IPS-11a (cell line): ENCODE measurements at regions not wholly inside any gene's neighbourhood (a gene's known extent, or its start where the extent isn't known, plus 50 kb on each side); places are given as distances from the start of the nearest gene placed in this dataset.
"Not testable (repeated sequence)": the region's sequence is repeated elsewhere in the genome, so short reads cannot be mapped to it uniquely, and the experiment has no call there.

ENCODE experiments used
- H3K4me3 ChIP-seq: one replicate; pipeline ENCODE4 v1.5.1; 2013; ENCODE audit warnings: low read depth, low read length, control low read depth

DNA sequence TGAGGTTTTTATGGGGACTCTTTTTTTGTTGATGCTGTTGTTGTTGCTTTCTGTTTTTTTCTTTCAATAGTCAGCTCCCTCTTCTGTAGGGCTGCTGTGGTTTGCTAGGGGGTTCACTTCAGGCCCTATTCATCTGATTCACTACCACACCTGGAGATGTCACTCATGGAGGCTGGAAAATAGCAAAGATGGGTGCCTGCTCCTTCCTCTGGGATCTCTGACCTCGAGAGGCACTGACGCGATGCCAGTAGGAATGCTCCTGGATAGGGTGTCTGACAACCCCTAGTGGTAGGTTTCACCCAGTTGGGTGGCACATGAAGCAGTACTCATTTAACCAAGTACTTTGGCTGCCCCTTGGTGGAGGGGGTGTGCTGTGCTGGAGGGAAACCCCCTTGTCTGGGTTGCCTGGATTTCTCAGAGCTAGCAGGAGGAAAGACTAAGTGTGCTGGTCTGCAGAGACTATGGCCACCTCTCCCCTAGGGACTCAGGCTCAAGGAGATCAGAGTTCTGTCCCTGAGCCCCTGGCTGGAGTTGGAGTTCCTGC is 745.5 kb downstream of the TMTC2 start:
- H3K4me3 ChIP-seq, result no peak overlapping the region

DNA sequence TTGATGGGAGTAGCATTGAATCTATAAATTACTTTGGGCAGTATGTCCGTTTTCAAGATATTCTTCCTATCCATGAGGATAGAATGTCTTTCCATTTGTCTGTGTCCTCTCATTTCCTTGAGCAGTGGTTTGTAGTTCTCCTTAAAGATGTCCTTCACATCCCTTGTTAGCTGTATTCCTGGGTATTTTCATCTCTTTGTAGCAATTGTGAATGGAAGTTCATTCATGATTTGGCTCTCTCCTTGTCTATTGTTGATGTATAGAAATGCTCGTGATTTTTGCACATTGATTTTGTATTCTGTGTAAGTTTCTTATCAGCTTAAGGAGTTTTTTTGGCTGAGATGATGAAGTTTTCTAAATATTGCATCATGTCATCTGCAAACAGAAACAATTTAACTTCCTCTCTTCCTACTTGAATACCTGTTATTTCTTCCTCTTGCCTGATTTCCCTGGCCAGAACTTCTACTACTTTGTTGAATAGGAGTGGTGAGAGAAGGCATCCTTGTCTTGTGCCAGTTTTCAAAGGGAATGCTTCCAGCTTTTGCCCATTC is 741.0 kb downstream of the TMTC2 start:
- H3K4me3 ChIP-seq, result not testable (repeated sequence)

DNA sequence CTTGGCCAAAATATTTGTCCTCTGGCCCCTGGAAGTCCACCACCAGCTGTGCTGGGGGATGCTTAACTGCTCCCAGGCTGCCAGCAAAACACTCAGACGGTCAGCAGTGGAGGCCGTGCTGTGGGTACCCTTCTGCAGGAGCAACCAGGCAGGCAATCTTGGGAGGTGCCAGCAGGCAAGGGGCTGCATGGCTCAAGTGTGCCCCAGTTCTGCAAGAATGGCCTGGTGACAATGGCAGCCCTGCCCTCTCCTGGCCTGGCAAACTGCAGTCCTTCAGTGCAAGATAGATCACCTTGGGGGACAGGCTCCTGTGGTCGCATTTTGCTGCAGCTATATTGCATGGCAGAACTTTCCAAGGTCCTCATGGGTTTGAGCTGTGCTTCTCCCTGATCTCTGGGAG is 728.3 kb downstream of the TMTC2 start:
- no peak overlapping the region for H3K4me3 ChIP-seq

DNA sequence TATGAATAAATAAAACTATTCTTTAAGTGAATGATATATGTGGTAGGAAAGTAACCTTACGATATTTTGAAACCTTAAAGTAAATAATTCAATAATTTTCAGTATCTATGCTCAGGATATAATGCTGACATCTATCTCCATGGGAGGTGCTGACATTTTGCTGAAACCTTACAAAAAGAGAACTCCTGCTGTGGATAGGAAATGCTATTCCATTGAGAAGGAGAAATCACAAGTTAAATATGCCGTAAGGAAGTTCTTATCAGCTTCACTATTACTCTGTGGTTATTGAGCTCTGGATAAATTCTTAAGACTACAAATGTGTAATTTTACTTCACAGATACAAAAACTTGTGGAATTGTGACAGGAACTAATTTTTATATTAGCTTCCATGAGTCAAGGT is 722.1 kb downstream of the TMTC2 start:
- no peak overlapping the region for H3K4me3 ChIP-seq

DNA sequence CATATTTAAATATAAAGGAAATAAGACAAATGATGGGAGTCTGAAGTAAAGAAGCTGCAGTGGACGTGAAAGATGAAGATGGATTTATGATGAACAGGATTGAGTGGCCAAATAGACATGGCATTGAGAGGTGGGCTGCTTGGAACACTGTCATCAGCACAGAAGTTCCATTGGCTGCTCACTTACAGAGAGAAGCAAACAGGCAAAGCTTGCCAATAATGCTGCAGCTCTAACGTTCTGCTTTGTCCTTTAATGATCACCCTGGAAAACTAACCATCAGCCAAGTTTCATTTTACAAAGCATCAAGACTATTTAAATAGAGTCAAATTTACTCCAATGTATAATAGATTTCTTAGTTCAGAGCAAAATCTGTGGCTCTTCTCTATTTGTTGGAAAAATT is 721.4 kb downstream of the TMTC2 start:
- no peak overlapping the region for H3K4me3 ChIP-seq

DNA sequence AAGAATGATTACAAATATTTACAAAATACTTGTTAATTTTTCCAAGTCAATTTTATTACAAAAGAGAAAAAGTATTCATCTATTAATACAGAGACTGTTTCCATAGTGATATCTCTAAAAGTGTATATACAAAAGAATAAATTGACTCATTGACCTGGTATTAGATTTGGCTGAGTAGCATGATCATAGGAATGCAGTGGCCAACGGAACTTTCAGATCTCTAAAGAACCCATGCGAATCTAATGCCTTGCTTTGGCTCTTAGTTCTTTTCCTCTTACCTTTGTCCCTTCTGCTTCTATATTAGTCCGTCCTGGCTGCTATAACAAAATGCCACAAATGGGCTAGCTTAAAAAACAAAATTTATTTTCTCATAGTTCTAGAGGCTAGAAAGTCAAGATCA is 717.8 kb downstream of the TMTC2 start:
- H3K4me3 ChIP-seq, result no peak overlapping the region

DNA sequence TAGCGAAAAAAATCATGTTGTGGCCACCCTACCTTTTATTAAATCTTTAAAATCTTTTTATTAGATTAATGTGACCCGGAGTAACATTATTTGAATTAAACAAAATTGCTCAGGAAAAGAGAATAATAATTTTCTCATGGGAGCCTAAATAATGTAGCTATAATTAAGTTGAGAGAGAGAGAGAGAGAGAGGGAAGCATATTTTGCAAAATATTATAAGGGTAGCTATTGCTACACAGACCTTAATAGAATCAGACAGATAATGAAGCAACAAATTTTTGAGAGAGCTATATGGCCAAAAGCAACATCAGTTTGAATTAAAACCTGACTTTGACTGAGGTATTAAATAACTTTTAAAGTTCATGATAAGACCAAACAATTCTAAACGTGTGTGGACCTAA is 703.5 kb downstream of the TMTC2 start:
- no peak overlapping the region for H3K4me3 ChIP-seq

DNA sequence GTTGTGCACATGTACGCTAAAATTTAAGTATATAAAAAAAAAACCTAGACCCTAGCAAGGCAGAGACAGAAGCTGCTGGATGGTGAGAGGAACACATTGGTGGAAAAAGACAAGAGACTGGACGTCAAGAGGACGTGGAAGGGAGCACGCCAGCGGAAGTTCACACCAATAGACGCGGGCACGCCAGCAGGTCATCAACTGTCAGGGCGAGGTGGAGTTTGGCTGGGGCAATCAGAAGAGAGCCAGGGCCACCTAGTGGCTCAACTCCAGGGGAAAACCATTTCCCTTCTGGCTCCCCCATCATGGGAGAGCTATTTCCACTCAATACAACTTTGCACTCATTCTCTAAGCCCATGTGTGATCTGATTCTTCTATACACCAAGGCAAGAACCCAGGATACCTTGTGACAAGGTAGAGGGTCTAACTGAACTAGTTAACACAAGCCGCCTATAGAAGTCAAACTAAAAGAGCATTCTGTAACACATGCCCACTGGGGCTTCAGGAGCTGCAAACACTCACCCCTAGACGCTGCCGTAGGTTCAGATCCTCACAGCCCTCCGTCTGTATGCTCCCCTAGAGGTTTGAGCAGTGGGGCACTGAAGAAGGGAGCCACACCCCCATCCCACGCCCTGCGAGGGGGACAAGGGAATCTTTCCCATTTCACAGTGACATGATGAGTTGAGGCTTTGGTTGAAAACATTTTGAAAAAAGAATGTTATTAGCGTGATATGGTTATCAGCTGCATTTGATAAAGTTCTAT is 702.7 kb downstream of the TMTC2 start:
- no peak overlapping the region for H3K4me3 ChIP-seq

DNA sequence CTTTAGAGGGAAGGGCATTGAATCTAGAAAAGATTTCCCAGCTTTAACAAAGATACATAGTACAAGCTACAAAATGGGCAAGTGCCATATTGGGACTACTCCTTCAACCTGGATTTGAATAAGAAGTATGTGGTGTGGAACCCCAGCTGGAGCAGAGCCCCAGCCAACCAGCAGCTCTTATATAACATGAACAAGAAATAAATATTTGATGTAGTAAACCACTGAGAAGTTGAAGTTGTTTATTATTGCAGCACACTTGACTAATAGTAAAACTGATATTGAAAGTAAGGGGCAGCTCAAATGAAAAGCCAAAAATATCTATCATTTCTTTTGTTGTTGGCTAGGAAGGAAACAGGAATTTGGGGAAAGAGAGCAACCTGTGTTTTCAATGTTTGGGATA is 701.8 kb downstream of the TMTC2 start:
- no peak overlapping the region for H3K4me3 ChIP-seq

DNA sequence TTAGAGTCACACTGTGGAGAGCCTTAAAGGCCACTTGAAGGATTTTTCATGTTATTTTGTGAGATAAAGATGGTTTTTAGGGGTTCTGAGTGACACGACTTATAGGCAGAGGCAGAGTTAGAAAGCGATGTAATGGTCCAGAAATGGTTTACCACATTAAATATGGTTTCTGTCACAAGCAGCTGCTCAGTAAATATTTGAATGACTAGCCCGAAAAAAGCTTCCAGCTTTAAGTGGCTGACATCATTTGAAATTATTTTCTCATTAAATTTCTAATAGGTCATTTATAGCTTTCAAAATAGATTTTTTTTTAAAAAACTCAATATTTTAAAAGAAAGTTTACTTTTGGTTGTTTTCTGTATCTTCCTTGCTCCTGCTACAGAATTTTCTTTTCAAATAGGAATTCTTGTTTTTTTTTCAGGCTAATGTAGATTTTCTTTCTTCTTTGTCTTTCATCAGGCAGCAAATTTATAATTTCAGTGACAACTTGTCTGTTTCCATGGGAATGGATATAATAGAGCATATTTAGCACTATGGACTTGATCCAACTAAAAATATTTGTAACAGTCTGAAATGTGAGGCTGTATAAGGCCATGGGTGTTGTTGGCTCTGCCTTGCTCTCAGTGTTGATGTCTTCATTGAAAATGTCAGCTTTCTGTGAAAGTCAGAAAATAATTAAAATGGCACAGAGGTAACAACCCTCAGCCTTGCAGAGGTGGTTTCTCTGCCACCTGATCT is 700.0 kb downstream of the TMTC2 start:
- H3K4me3 ChIP-seq, result no peak overlapping the region

DNA sequence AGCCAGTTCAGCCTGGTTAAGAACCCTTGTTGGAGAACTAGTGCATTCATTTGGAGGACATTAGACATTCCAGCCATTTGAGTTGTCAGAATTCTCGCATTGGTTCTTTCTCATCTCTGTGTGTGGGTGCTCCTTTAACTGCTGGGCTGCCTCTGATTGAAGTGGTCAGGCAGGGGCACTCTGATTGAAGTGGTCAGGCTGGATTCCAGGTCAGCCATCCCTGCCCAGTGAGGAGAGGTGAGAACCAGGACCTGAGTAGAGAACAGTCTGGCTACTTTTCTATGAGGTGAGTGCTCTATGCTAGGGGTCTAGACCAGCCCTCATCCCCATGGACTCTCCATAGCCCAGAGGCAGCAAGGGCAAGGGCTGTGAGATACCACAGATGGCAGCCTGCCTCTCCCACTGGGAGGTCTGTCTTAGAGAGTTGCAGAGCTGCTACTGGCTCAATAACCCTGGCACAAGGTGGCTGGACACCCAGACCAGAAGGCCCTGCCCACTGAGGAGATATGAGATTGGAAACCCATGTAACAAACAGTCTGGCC is 691.6 kb downstream of the TMTC2 start:
- no peak overlapping the region for H3K4me3 ChIP-seq

DNA sequence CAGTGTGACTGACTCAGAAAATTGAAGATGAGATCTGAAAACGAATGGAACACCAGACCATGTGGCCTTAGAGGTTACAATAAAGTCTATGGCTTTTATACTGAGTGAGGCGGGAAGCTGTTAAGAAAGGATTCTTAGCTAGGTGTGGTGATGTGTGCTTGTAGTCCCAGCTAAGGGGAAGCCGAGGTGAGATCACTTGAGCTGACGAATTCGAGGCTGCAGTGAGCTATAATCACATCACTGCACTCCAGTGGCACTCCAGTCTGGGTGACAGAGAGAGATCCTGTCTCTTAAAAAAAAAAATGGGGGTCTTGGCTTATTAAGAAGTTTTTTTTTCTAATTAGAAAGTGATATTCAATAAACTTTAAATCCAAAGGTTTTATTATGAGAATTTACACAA is 678.6 kb downstream of the TMTC2 start:
- no peak overlapping the region for H3K4me3 ChIP-seq

DNA sequence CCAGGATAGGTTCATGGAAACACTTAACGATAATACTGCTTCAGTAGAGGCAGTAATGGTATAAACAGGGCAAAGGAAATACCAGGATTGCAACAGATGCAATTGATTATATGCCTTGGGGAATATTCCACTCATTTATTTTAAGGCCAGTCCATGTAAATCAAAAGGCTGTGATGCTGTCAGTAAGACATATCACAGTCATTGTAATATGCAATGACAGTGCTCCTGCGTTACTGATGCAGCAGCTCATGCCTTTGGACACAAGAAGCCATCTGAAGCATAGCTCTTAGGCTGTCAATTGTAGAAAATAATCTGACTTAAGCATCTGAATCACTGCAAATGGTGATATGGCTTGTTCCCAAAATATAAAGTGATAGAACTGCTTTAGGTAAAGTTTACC is 674.8 kb downstream of the TMTC2 start:
- no peak overlapping the region for H3K4me3 ChIP-seq

DNA sequence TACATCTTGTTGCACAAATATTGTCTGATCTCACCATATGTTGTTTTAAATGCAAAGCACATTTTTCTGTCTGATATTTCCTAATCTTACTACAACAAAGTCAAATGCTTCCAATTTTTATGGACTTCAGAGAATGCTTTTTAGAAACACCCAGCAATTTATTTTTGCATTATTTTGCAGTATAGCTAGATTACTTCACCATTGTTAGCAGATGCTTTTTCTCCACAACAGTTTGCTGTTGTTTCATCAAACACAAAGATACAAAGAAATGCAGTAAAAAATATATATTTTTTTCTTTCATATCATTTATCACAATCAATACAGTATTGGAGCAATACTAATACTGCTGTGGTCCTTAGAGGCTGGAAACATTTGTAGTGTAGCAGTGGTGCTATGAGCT is 674.4 kb downstream of the TMTC2 start:
- H3K4me3 ChIP-seq, result no peak overlapping the region

DNA sequence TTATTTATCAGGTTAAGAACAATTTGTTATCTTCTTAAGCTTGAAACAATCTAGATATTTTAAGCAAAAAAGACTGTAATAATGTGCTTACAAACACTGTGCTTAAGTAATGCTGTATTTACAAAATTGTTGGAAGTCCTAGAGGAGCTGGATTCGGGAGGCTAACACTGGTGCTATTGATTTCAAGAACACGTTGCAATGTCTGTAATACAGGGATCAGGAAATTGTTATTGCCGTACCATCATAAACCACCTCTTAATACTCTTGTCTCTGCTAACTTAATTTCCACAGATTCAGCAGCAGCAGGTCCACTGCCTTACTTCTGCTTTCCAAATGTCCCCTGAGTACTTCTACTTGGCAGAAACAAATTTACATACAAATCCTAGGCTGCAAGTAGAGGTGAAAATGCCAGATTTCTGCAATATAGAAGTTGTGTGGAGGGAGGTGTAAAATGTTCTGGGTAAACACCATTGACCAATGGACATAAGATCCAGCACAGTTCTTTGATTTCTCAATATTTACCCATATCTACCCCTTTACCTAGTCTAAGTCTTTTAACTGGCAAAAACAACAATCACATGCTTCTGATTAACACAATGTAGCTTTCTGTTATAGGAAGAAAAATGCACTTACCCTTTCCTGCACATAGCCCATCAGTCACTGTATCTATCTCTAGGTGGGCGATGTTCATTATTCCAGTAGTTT is 663.4 kb downstream of the TMTC2 start:
- H3K4me3 ChIP-seq, result no peak overlapping the region

DNA sequence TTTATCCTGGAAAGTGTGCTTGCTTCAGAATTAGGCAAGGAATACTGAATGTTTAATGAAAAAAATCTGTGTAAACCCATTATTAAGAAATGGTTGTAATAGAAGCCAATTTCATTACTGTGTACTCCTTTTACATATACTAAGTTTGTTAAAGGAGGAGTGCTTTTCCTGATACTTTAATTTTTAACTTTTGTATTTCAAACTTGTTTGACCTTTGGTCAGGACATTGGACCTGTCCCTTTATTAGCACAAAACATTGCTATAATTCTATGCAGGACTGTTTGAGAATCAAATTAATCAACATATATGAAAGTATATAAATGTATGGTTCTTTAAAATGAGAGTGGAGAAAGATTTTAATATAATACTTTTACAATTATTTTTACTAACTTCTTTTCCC is 659.6 kb downstream of the TMTC2 start:
- H3K4me3 ChIP-seq, result no peak overlapping the region

DNA sequence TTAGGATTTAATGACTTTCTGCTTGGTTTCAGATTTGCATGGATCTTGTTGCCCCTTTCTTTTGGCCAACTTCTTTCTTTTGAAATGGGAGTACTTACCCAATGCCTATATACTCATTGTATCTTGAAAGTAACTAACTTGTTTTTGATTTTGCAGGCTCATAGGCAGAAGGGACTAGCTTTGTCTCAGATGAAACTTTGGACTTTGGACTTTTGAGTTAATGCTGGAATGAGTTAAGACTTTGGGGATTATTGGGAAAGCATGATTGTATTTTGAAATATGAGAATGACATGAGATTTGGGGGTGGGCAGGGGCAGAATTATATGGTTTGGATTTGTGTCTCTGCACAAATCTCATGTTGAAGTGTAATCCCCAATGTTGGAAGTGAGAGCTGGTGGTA is 657.1 kb downstream of the TMTC2 start:
- no peak overlapping the region for H3K4me3 ChIP-seq

DNA sequence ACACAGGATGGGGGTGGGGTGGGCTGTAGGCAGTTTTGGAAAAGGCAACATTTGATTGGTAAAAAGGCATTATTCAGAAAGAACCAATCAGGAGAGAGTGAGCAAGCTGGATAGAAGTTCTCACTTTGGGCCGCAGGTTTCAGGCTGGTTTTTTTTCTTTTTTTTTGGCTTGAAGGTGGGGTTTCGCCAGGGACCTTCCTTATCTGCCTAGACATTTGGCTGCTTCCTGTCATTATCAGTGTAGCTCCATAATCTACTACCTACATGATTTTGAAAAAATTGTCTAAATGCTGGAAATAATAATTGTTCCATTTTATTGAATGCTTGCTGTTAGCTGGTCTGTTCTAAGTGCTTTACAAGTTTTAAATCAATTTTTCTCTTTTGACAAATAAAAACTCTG is 649.0 kb downstream of the TMTC2 start:
- H3K4me3 ChIP-seq, result no peak overlapping the region

DNA sequence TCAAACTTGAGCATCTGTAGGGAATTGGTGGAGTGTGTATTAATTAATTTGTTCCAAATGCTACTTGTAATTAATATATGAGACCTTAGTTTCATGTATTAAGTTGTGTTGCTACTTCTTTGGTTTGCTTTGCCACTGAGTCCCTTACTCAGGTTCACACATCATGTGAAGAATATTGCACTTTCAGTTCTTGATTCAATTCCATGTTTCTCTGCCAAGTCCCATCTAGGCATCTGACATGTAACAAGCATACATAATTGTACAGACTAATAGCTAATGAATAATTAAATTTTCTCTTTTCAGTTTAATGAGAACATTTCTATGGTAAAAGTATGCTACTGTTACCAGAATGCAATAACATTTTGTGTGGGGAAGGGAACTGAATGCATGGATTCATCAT is 640.0 kb downstream of the TMTC2 start:
- no peak overlapping the region for H3K4me3 ChIP-seq

DNA sequence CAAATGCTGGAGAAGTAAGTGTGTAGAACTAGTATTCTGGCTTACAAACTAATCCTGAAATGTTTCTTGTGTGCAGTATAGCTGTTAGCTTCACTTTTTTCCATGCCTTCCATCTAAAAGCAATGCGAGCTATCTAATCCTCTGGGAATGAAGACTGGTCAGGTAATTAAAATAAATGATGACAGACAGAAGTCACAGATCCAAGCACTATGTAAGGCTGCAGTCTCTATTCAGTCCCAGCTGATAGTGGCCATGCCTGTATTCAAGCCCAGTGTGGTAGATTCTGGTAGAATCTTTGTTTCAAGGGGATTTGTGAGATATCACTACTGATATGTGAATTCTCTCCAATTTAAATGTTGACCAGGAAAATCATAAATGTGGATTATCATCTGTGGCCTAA is 637.2 kb downstream of the TMTC2 start:
- no peak overlapping the region for H3K4me3 ChIP-seq

DNA sequence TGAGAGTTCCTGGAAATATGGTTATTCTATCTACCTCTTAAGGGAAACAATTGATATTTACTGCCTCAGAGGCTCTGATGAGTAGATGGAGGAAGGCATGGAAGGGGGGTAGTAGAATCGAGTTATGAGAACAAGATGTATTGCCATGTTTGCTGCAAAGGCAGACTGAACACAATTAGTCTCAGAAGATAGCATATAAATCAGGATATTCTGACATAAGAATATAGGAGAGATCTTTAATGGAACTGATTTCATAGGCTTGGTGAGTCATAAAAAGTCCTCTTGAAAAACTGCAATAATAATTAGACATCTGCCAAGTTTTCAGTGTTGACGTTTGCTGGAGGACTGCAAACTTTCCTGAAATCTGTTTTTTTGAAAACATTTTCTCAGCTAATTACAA is 636.1 kb downstream of the TMTC2 start:
- no peak overlapping the region for H3K4me3 ChIP-seq
